GM19240 (cell line): ENCODE measurements at regions not wholly inside any gene's neighbourhood (a gene's known extent, or its start where the extent isn't known, plus 50 kb on each side); places are given as distances from the start of the nearest gene placed in this dataset.

Source experiments
- DNase-seq: peaks from one replicate; pipeline ENCODE4 v3.0.0; 2011; ENCODE audit warnings: low spot score; ENCODE audit not compliant: insufficient read length

DNA sequence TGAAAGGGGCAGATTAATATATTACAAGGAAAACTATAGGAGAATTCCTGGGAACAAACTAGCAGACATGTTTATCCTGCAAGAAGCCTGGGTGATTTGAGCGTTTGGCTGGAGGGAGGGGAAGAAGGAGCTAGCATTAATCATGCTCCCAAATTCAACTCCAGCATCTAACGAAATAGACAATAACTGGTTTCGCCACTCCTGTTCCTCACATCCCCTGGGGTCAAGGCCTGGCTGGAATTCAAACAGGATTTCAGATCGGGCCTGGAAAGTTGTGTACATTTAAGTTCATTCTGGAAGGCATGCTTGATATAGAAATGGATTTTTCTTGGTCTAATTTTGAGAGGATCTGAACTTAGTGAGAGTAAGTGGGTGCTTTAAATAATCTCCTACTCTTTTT, 126.1 kb upstream of the CTAGE1 start:
- DNase-seq: no peak

DNA sequence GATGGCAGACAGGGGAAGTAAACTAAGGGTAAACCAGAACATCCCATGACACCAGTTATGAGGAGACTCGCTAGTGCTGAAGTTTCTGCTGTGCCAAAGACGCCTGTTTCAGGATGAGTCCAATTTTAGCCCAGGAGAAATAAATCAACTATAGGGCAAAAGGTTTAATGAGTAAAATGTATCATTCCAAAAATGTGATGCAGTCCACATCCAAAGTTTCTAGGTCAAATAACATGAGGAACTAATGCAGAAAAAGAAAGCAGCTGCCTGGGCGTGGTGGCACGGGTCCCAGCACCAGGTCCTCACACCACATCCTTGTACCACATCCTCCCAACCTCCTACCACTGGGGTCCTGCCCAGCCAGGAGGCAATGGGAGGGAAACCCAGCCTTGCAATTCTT, 126.9 kb upstream of the CTAGE1 start:
- no peak for DNase-seq

DNA sequence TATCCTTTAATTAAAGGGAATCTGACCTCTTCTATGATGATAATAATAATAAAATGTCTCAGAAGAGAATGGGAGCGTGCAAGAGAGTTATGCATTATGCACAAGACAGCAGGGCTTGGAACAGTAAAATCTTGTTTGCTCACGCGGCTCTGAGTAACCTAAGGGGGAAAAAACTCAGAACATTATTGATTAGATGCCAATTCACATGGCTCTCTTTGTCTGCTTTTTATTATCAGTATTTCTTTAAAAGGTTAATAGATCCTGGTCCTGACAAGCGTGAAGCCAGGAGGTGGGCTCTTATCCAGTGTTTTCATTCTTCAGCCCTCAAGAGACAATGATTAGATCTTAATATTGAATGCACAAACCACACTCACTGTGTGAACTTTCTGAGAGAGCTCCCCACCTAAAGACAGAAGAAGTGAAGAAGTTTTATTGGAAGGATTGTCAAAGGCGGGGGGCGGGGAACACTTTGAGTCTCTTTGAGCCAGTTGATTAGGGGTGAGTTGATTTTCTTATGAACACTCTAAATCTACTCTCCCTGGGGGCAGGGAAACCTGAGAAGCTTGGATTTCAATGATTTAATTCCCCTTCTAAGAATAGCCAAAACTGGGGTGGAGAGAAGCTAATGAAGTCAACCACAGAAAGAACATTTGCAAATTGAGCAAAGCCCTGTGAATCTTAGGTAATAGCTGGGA, 127.5 kb upstream of the CTAGE1 start:
- DNase-seq: no peak

DNA sequence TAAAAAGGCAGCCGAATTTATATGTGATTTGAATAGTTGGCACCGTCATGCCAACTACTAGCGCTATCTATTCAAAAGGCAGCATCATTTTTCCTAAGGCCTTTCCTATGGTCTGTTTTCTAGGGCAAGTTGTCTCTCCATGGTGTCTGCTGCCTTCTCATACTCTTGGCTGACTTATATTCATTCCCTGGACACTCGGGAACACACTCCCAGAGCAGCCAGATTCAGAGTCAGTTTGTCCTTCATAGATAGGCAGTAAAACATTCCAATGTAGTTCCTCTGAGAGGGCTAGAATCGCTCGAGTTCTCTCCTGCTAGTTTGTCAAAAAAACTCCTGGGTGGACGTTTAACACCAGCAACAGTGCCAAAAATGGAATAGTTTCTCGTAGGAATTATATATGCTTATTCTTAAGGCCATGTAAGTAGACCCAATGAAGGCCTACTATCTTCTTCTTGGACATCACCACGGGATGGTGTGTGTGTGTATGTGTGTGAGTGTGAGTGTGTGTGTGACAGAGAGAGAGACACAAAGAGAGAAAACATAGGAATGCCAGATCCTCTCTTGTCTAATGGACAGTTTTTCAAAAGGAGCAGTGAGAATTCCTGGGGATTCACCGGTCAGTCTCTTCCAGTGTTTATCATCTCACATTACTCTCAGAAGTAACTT, 129.3 kb upstream of the CTAGE1 start:
- DNase-seq: no peak

DNA sequence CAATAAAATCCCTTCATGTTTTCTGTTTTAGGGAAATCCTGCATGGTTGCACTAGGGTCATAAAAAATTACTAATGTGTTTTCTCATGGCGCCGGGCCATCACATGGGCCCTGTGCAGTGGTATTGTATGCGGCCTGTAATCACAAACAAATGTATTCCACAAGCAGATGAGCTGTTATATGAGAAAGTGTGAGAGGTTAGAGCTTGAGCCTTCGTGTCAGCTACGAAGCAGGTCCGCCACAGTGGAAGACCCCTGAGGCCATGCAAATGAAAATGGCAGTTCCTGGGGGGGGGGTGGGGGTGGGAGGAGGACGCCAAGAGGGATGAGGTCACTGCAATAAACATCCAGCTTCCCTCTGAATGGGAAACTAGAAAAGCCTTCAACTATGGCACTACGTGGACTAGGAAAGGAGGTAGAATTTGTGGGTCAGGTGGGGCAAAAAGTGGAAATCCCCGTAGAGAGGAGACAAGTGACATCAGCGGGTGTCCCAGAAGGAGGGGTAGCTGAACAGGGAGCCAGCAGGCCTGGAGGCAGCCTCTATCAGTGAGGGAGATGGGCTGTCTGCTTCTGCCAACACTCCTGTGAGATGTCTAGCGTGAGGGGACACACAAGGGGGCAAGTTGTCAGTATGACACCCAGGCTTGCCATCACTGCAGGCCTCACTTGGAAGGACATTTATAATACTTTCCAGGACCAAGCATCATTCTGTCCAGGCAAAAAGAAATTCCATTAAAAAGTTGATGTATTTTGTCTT, 130.3 kb upstream of the CTAGE1 start:
- no peak for DNase-seq

DNA sequence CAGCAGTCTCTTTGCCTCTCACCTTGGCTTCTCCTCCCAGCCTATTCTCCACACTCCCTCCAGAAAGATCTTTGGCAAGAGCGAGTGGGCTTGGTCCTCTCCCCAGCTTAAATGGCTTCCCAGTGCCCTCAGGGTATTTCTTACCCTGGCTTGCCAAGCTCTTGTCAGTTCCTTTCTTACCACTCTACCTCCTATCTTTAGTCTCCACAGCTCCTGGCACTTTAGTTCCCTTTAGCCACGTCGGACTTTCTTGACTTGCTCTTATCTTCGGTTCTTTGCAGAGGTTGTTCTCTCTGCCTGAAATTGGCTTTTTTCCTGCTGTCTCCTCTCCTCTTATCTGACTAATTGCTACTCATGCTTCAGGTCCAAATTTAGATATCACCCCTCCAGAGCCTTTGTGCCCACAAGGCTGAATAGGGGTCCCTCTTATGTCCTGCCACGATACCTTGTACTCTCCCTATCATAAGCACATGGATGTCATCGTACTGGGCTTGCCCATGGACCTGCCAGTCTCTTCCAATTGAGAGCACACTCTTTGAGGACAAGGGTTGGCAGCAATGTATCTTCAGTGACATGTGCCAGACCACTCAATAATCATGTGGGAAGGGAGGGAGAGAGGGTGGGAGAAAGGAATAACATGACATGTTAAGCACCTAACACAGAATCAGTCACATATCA, 131.7 kb upstream of the CTAGE1 start:
- DNase-seq: no peak

DNA sequence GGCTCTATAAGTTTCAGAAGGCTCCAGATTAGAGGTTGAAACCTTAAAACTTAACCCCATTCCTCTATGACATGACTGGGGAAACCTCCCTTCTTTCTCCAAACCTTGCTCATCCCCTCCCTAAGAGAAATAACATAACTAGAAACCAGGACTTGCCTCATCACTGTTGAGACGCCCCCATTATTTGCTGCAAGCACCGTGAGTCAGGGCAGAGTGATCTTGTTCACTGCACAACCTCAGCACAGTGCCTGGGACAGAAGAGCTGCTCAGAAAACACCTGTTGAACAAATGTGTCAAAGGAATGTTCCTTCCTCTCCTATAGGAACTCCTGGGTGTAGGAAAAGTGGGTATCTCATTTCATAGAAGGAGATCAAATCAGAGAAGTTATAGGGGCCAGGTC, 132.7 kb upstream of the CTAGE1 start:
- DNase-seq: no peak

DNA sequence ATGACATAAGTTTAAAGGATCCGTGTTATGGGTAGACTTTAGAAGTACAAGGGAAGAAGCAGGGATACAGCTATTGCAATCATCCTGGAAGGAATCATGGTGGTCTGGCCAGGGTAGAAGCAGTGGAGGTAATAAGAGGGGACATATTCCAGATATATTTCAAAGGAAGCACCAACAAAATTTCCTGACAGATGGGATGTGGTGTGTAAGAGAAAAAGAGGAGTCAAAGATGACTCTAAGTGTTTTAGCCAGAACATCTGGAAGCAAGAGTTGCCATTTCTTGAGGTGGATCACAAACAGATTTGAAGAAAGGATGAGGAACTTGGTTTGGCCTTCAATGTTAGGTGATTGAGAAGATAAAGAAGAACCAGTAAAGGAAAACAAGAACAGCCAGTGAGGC, 133.1 kb upstream of the CTAGE1 start:
- no peak for DNase-seq

DNA sequence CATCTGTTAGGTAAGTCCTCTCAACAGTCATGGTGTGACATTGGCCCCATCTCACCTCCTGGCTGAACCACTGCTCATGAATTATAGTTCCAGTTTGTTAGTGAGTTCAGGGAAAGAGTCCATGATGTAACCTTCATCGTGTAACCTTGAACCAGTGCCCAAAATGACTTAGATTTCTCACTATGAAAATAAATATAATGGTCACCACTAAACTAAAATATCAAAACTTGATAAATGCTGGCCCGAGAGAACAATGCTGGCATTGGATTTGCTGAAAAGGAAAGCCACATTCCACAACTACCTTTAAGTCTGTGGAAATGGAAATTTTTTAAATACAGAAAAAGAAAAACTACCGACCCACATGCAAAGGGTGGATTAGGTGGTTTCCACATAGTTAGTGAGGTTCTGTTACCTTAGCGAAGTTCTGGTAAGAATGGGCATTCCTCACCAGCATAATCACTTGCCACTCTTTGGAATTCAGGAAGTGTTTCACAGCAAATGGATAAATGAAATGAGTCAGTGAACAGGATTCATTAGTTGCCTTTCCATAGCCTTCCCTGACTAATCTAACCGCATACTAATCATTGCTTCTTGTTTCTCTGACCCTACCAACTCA, 133.9 kb upstream of the CTAGE1 start:
- DNase-seq: no peak

DNA sequence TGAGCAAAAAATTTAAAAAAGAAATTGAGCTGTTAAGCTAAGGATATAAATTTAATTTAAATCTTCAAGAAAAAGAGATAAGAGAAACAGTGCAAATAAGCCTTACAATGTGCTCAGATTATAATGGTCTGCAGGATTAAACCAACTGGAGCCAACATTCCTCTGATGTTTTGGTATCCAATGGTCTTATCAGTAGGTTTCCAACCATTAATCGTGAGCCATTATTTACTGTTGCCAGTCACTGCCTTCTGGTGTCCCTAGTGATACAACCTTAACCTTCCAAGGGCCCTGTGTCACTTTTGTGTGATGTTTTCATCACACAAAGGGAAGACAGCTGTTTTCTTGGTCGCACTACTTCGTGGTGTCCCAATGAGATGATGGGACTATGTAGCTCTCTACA, 134.5 kb upstream of the CTAGE1 start:
- DNase-seq: no peak

DNA sequence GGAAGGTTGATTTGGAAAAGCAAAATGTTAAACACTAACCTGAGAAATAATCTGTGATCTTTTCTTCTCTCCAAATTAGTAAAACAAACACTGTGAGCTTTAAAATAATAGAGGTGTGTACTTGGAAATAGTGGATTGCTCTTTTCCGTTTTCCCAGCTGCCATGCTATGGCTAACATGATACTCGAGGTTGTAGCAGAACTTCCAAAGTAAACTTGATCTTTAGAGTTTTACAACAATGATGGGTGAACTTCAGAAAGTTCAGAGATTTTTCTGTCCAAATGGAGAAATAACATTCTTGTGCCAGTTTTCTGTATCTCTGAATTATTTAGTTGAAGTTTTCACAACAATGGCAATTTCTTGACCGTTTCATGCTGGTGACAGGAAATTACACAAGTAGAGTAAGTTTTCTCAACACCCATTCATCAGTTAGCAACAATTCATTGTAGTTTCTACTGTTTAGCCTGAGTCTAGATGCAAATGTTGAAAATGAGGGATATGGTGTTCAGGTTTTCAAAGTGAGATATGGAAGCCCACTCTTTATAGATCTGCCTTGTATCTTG, 135.3 kb upstream of the CTAGE1 start:
- no peak for DNase-seq

DNA sequence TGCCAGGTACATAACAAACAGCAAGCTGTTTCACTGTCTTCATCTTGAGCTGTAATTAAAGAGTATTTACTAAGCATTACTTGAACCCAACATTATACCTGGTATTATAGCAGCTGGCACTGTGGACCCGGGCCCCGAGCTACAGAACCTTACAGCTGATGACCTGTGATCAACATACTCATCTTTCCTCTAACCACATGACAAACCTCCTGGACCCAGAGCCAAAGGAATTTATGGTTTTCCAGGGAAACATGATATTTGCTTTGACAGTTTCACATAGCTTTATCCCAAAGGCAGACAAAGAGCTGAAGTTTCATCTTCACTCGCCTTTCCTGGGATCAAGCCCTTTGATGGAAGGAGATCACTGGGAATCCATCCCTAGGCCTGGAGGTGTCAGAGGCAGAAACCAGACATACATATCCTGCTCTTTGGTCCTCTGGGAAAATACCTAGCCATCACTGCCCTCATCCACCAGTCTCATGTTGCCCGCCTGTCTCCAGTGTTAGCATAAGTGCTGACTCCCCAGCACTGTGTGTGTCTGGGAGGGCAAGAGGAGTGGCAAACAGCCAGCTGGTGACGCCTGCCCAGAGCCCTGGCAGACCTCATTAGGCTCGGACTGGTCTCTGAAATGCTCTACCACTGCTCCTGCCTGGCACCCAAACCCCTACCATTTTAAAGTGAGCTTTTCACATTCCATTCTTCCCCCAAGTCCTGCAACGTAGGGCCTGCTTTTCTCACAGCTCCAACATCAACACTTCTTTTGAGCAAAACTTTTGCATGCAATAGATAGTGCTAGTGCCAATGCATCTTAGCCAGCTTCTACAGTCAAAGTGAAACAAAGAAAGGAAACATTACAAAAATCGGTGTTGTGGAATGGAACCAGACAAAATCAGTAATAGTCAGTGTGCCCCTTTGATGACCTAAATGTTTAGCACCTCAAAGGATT, 138.8 kb upstream of the CTAGE1 start:
- no peak for DNase-seq

DNA sequence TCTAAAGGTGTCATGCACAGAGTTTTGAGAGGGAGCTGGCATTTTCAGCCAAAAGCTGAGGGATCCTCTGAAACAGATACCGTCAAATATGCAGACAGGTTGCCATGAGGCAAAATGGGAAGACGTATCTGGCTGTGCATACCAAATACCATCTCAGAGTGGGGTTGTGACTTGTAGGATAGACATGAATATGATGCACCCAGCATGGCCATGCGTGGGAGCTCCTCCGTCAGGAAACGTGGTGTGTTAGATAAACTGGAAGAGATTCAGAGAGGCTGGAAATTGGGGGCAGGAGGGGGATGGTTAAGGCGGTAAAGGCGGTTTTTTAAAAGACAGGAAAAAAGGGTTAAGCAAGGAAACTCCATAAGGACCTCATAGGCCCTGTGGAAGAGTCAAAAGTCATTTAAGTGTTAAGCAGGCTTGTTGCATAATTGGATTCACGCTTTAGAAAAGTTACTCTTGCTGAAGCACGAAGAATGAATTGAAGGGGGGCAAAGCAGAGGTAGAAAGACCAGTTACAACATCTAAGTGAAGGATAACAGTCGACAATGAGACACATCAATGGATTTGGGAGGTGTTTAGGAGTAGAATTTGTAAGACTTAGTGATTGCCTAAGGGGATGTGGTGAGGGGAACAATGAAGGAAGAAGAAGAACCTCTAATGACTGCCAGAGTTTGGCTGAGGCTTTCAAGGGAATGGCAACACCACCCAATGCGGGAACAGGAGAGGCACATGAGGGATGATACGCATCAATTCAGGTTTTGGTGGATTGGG, 139.6 kb upstream of the CTAGE1 start:
- no peak for DNase-seq

DNA sequence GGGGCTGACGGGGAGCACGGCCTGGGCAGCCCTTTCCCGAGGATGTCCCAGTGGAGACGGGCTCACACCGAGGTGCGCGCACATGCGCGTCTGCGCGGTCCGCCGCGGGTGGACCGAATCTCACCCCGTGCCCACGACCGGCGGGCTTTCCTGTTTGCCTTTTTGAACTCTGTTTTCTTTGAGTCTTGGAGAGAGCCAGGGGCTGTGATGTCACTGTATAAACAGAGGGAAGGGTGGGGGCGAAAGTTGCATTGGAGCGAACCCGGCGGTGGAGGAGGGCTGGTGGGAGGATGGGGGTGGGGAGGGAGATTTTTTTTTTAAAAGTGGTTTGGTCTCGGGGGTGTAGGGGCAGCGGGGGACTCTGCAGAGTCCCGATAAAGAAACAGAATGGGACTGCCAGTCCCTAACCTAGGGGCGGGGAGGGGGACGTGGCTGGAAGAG, 141.2 kb upstream of the CTAGE1 start:
- no peak for DNase-seq

DNA sequence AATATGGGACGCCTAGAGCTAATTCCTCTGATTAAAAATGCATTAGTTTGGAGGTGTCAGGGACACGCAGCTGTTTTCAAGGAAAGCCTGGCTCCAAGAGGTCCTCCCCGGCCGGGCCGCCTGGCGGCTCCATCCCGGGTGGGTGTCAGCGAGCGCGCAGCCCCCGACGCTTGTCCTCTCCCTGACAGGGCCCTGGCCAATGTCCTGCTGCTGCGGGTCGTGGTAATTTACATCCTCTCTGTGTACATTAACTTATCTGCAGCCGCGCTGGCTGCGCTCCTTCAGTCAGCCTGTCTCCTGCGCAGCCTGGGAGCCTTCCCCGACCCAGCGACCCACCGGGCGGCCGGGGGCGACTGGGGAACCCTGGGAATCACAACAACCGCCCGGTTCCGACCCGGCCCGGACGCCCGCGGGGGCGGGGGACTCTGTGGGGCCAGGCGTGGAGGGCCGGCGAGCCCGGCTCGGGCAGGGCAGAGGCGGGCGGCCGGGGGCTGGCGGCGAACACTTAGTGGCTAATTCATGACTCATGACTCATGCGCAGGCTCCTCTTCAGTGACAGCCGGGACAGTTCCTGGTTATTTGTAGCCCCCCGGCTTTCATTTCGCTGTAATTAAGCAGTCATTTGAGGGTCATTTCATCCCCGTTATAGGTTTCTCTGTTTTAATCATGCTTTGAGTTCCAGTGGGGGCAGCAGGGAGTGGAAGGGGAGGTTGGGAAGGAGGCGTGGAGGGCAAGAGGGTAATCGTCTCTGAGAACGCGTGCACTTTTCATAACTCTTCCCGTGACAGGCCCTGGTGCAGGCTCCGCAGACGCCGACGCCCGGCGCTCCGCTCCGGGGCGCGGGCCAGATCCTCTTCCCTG, 141.9 kb upstream of the CTAGE1 start:
- DNase-seq: no peak

DNA sequence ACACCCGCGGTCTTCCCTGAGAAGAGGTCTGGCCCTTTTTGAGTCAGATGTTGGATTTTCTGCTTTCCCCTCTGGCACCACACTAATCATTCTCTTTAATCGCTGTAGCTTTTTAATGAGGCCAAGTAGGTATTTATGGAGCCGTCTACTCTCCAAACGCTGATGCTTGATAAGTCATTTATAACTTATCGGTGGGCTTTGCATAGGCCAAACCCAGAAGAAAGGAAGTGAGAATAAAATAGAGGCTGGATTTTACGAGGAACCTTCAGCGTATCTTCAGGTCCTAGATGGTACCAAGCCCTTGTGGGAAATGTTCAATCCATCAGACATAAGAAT, 142.5 kb upstream of the CTAGE1 start:
- no peak for DNase-seq

DNA sequence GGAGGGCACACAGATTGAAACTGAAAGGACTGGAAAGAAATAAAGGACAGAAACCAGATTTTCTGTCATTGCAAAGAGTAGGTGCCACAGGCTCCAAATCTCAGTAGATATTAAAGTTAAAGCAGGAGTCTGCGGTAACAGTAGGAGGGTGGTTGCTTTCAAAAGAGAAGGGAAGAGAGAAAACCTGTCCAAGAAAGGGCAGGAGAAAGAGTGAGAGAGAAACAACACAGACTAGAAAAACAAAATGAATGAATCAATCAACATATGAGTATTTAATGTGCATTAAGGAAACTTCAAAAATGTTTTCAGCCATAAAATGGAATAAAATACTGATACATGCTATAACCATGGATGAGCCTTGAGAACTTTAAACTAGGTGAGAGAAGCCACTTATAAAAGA, 143.1 kb upstream of the CTAGE1 start:
- no peak for DNase-seq

DNA sequence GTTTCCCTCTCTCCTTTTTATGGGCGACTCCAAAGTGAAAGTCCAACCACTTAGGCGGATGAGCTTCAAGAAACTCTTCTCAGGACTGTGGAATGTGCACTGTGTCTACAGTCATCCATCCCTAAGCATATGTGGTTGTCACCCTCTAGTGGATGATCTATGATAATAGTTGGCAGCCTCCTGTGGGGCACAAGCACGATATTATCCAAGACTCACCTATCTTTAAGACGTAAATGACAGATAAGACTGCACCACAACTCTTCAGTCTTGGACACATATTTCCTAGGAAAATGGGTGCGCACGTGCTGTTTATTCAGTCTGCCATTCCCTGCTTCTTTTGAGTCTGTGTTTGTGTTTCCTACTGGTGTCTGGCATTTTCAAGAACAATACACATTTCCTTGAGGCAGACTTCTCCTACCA, 145.5 kb upstream of the CTAGE1 start:
- DNase-seq: peak; percentile 12

DNA sequence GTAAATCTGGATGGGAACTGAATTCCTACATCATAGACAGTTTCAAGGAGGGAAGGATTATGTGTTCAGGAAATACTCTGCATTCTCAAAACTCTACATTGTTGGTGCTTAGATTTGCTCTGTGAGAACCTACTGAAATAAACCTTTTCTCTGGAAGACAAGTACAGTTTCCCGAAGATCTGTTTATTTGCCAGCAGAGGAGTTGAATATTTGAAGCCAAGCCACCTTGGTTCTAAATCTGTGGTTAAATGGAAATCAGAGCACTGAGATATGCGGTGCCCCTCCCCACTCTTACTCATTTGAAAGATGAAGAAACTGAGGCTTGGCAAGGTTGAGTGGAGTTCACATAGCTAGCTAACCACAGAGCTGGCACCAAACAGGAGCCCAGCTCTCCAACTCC, 146.3 kb upstream of the CTAGE1 start:
- DNase-seq: no peak
